ENCODE measurements at regions not wholly inside any gene's neighbourhood (a gene's known extent, or its start where the extent isn't known, plus 50 kb on each side); places are given as distances from the start of the nearest gene placed in this dataset.
"Not testable (repeated sequence)": the region's sequence is repeated elsewhere in the genome, so short reads cannot be mapped to it uniquely, and the experiment has no call there.

DNA sequence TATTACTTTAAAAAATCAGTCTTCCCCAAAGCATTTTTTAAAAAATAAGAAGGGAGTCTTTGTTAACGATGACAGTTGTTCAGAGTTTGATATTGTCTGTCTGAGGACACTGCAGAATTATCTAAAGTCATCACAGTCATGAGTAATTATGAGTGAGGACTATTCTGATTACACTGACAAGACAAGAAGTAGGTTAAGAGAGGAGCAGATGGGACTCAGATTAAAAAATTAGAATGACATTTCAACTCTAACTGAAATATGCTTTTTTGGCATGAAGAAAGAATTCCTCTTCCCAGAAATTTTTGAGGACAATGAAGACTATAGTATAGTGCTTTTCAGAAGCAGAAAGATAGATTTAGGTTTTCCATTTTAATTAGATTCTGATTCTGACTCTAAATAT lies 456.5 kb downstream of the EPHA7 start:
- in situ Hi-C loops (cut with HindIII; ENCODE audit: low sequenced_read_pairs), result no loop called here

DNA sequence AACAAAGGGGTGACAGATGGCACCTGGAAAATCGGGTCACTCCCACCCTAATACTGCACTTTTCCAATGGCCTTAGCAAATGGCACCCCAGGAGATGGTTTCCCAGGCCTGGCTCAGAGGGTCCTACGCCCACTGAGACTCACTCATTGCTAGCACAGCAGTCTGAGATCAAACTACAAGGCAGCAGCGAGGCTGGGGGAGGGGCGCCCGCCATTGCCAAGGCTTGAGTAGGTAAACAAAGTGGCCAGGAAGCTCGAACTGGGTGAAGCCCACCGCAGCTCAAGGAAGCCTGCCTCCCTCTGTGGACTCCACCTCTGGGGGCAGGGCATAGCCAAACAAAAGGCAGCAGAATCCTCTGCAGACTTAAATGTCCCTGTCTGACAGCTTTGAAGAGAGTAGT lies 467.2 kb downstream of the EPHA7 start:
- in situ Hi-C loops (cut with HindIII; ENCODE audit: low sequenced_read_pairs), result not testable (repeated sequence)

DNA sequence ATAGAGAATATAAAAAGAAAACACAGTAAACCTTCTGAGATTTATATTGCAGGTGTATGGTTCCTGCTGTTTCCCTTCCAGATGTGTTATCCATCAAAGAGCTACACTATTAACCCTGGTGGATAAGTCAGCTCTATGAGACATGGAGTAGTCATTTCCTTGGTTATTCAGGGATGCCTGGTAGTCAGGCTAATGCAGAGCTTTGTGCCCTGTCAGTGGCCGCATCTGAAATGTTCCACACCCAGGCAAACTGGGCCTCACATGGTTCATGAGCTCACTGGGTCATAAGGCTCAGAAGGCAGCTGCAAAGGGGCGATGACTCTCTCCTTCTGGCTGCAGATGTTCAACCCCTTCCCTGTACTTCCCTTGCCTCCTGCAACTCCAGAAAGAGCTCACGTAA lies 473.6 kb downstream of the EPHA7 start:
- in situ Hi-C loops (cut with HindIII; ENCODE audit: low sequenced_read_pairs), result no loop called here

DNA sequence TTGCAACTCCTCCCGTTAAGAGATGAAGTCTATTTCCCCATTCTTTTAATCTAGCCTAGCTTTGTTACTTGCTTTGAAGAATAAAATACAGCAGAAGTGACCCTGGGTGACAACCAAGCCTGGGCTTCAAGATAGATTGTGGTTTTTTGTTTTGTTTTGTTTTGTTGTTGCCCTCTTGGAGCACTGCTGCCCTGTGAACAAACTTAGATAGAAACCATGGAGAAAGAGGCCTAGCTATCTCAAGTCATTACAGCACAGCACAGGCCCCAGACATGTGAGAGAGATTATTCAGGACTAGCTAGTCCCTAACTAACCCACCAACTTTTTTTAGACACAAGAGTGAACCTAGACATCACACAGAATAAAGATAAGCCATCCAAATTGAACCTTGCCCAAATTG lies 475.2 kb downstream of the EPHA7 start:
- in situ Hi-C loops (cut with HindIII; ENCODE audit: low sequenced_read_pairs), result no loop called here

DNA sequence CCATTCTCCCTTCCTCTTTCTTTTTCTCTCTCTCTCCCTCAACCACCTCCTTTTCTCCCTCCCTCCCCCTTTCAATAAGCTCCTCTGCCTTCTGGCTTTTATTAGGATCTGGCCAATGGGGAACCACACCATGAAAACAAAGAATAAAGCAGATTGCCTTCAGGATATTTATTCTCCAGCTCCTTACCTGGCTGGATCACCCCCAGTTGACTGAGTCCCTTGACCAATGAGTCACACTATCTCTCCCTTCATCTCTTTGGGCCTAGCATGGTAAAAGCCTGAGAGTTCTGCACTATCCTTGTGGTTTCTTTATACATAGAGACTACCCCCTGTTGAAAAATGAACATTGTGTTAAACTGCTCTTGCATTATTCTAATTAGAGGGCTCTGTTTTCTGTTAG lies 476.8 kb downstream of the EPHA7 start:
- in situ Hi-C loops (cut with HindIII; ENCODE audit: low sequenced_read_pairs), result no loop called here

DNA sequence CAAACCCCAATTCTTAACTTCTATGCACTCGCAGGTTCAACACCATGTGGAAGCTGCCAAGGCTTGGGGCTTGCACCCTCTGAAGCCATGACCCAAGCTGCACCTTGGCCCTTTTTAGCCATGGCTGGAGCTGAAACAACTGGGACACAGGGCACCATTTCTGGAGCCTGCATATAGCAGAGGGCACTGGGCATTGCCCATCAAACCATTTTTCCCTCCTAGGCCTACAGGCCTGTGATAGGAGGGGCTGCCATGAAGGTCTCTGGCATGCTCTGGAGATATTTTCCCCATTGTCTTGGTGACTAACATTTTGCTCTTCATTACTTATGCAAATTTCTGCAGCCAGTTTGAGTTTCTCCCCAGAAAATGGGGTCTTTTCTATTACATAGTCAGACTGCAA lies 484.7 kb downstream of the EPHA7 start:
- in situ Hi-C loops (cut with HindIII; ENCODE audit: low sequenced_read_pairs), result no loop called here

DNA sequence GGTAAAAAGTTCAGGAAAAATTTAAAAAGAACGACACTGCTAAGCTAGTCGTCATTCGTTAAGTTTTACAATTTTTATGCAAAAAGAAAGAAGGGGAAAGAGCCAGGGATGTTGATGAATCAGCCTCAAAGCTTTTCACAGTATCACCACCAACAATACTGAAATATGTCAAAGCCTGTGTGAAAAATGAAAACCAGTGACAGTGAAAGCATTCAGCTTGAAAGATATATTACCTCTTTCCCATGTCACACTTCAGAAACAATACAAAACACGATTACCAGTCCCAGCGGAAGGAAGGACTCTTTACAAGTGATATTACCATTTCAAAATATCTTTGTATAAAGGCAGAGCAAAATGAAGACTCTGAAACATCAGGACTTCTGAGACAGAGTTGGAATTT lies 489.2 kb downstream of the EPHA7 start:
- in situ Hi-C loops (cut with HindIII; ENCODE audit: low sequenced_read_pairs), result no loop called here

DNA sequence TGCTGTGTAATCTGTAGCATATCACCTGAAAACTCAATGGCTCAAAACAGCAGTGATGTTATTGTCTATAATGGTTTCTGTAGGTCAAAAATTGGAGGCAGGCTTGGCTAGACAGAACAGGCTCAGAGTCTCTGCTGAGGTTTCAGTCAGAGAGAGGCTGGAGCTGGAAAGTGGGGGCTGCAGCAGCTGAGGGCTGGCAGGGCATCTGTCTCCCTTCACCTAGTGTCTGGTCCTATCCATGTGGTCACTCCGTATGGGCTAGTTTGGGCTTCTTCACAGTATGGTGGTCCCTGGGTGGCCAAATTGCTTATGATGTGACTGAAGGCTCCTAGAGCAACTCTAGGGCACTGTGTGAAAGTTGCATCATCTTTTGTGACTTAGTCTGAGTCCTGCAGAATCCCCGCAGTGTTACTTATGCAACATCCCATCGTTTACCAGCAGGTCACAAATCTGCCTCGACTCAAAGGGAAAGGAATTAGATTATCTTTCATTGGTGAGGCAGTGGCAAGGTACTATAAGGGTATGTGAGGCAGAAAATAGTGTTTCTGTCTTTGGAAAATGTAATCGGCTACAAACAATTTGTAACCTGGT lies 497.0 kb downstream of the EPHA7 start:
- in situ Hi-C loops (cut with HindIII; ENCODE audit: low sequenced_read_pairs), result no loop called here

DNA sequence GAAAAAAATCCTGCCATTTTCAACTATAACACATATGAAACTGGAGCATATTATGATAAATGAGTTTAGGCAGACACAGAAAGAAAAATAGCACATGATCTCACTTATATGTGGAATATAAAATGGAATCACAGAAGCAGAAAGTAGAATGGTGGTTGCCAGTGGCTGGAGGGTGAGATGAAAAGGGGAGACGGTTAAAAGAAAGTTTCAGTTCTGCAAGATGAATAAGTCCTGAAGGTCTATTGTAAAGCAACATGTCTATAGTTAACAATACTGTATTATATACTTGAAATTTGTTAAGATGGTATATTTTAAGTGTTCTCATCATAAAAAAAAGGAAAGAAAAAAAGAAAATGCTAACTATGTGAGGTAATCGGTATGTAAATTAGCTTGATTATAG lies 503.9 kb downstream of the EPHA7 start:
- in situ Hi-C loops (cut with HindIII; ENCODE audit: low sequenced_read_pairs), result no loop called here

DNA sequence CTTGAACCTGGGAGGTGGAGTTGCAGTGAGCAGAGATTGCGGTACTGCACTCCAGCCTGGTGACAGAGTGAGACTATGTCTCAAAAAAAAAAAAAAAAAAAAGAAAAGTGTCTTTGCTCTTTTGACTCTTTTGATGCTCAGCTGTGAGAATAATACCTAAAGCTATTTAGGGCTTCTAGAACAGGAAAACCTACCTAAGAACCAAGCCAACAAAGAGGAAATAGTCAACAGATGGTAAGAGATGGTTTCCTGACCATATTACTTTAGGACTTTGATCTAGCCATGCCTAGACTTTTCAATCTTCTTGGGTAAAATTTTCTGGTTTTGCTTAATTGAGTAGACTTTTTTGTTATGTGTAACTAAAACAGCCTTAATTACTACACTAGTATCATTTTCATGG lies 508.1 kb downstream of the EPHA7 start:
- in situ Hi-C loops (cut with HindIII; ENCODE audit: low sequenced_read_pairs), result no loop called here

DNA sequence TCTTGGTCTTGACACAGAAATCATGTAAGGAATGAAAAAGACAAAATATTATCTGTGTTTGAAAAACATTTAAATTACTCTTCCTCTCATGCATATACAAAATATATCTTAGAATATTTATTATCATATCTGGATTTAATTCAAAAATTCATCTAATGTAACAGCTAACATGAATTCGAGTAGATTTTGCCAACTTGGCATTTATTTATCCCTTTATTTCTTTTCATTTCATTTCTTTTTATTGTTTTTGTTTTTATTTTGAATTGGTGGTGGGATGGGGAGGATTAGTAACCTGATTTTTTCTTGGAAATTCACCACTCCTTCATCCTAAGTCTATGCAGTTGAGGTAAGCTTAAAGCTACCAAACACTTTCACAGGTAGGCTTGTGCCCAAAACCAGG lies 508.7 kb downstream of the EPHA7 start:
- in situ Hi-C loops (cut with HindIII; ENCODE audit: low sequenced_read_pairs), result no loop called here

DNA sequence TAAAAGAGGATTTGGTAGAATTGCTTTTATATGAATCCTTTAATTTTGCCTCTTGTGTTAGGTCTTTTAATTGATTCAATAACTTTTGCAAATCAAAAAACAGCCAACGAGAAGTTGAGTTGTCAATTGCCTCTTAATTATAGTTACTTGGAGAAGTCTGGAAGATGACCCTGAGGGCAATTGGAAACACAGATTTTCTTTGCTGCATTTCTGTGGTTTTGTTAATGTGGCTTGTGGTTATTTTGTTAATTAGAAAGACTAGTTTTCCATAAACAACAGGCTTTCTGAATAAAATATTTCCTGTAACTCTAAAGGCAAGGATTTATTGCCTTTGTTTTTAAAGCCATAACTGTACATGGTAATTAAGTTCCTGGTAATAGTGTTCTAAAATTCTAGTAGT lies 513.0 kb downstream of the EPHA7 start:
- in situ Hi-C loops (cut with HindIII; ENCODE audit: low sequenced_read_pairs), result no loop called here

DNA sequence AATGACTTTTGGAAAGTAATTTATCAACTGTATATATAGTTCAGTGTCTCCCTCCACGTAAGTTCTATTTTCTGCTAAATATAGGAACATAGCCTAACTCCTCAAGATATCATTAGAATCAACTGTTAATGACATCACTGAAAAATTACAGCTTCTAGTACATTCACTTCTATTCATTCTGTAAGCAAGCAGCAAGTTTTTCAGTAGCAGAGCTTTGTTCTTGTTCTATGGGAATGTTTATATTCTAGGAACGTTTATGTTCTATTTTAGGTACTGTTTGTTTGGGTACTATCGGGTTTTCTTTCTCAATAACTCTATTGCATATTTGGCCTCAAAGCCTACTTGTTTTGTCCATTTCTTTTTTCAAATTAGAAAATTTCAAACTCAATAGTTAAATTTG lies 525.6 kb downstream of the EPHA7 start:
- in situ Hi-C loops (cut with HindIII; ENCODE audit: low sequenced_read_pairs), result no loop called here

DNA sequence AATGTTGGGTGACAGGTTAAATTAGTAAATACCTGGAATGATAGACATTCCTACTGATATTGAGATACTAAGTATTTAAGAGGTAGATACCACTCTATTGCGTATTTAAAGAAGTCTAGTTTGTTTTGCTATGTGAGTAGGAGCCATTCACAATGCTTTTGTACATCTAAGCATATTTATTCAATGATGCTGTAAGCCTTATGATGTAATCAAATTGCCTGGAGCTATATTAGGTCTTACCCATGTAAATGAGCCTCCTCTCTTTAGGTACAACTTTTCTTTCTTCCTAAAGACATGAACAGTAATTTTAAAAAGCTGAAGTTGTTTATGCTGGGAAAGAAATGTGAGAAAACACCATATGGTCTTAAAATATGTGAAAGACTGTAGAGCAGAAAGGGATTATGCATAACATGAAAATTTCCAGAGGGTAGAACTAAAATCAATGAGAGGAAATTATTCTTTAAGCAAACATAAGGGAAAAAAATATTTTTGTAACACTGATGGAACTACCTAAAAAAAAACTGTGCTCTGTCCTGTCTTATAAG lies 526.7 kb downstream of the EPHA7 start:
- in situ Hi-C loops (cut with HindIII; ENCODE audit: low sequenced_read_pairs), result no loop called here

DNA sequence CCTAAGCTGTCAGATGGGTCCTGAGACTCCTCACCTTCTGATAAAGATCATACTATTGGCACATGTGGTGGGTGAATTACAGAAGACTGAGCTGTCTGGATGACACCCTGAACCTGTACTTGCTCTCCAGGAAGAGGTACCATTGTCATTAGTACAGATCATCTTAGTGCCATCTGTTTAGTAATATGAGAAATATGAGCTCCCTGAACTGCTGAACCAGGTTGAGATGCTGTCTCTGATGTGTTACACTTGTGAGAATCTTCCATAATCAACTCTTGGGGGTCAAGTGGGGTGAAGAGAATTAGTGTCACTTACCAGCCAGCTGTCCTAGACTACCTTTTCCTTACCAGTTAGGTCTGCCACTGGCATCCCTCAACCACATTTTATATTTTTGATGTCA lies 531.0 kb downstream of the EPHA7 start:
- in situ Hi-C loops (cut with HindIII; ENCODE audit: low sequenced_read_pairs), result no loop called here

DNA sequence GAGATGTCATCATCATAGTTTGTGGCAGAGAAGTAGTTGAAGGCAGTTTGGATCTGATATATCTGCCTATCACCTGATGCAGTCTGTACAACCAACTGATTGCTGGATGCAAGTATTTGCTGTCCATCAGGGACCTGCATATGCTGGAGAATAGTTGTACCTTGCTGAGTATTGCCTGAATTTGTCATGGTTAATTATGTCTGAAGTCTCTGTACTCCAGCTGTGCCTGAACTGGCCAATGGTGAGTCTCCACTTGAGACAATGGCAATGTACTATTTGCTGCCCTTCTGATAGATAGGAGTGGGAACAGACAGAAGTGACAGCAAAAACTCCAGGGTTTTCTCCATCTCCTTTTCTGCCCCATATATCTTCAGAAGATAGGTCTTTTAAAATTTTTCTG lies 531.5 kb downstream of the EPHA7 start:
- in situ Hi-C loops (cut with HindIII; ENCODE audit: low sequenced_read_pairs), result no loop called here

DNA sequence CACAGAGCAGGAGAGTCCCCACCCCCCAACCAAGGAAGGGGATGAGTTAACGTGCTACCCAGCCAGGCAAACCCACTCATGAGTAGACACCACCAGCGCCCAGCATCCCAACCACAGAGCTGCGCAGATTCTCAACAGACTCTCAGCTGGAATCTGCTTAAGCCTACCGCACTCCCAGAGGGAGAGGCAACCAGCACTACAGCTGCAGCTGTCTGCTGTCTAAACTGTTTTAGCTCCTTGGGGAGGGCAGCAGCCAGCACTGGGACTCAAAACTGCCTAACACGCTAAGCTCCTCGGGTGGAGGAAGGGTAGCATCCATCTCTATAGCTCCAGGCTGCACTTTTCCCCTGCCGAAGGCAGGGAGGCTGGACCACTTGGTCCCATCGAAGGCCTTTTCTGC lies 539.8 kb downstream of the EPHA7 start:
- in situ Hi-C loops (cut with HindIII; ENCODE audit: low sequenced_read_pairs), result no loop called here

DNA sequence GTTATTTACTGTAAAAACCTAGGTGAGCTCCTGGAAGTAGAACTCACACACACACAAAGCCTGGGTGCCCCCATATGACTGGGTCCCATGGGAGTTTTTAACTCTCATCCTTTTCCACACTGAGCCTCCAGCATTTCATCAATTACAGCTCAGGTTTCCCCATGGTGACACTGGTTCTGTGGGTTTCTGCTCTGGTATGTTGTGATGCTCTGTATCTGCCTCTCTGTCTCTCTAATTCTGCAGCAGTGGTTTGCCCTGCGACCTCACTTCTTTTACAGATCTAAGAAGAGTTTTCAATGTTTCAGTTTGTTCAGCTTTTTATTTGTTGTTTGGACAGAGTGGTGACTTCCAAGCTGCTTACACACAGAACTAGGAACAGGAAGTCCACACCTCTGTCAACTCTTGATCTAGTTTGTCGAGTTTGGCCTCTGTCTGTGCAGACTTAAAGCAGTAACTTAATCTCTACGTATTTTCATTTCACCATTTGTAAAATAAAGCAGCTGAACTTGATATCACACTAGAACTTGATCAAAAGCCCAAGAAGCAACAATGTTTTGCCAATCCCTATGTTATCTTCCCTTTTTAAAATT lies 554.3 kb downstream of the EPHA7 start:
- in situ Hi-C loops (cut with HindIII; ENCODE audit: low sequenced_read_pairs), result no loop called here

DNA sequence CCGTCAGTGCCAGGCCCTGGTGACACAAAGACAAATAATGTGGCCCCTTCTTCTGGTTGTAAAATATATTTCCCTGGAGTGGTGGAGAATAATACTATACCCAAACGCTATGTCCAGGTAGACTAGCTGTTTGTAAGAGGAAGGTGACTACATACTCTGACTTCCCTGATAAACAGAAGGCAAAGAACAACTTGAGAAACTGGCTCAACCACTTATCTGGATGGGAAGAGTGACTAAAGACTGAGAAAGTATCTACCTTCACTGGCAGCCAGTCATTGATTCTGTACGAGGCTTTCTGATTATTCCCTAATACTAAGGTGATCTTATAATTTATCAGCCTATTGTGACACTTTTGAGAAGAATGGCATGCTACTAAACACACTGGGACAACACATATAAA lies 569.7 kb downstream of the EPHA7 start:
- in situ Hi-C loops (cut with HindIII; ENCODE audit: low sequenced_read_pairs), result no loop called here

DNA sequence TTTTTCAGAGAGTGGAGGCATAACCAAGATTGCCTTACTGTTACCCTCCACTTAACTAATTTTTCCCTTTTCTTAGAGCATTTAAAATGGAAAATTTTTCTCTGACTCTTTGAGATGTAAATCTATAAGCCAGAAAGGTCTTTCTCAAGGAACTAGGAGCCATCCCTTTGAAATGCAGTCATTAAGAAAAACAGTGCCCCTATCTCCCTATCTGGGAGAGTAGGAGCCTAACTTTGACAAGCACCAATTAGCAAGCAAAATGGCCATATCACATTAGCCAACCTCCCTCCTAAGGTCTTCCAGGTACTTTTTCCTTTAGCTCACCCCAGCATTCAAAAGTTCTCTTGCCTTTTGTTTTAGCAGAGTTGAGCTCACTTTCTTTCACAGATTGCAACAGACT lies 570.5 kb downstream of the EPHA7 start:
- in situ Hi-C loops (cut with HindIII; ENCODE audit: low sequenced_read_pairs), result no loop called here

DNA sequence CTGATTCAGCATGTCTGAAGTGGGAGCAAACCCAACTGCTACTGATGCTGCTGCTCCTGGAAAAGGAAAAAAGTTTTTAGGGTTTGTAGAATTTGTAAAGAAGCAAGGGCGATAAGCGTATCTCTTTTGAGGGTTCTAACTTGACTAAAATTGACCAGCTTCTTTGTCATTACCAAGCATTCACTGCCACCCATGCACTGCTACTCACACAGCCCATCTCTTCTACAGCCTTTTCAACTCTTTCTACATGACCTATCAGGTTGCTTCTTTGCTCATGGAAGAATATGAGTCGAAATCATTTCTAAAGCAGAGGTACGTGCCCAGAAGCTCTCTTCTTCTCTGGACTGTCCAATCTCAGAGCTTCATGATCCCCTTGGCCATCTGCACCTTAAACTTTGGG lies 570.9 kb downstream of the EPHA7 start:
- in situ Hi-C loops (cut with HindIII; ENCODE audit: low sequenced_read_pairs), result no loop called here

DNA sequence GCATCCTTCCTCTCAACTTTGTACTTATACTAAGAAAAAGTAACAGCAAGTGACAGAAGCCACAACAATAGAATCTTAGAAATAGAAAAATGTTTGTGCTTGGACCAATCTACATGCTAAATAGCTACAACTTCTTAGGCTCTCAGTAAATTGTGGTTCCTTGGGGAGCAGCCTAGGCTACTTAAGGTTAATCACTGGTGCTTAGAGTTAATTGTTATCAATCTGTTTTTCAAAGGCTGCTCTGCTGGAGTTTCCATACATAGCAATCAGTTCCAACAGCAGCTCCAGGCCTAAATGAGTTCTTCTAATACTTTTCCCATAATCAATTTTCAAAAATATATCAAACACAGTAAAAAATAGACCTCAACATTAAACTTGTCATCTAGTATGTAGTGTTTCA lies 571.4 kb downstream of the EPHA7 start:
- in situ Hi-C loops (cut with HindIII; ENCODE audit: low sequenced_read_pairs), result no loop called here
